MM.1S (cell line): ENCODE measurements at regions not wholly inside any gene's neighbourhood (a gene's known extent, or its start where the extent isn't known, plus 50 kb on each side); places are given as distances from the start of the nearest gene placed in this dataset.

ENCODE experiments used
- DNase-seq: peaks from one replicate; pipeline ENCODE4 v3.0.0-alpha.2; 2015
- H2AFZ ChIP-seq: fragments of 300-600 bp; sonication (generic); 2 replicates; pipeline ENCODE4 v1.6.0; 2016; ENCODE audit warnings: antibody characterized with exemption, low read length
- H3F3A ChIP-seq: fragments of 300-600 bp; sonication (generic); 2 replicates; pipeline ENCODE4 v1.6.1; 2016; ENCODE audit warnings: mild to moderate bottlenecking, antibody characterized with exemption, low read length, moderate library complexity, mixed read lengths; ENCODE audit not compliant: insufficient read depth
- H3K27ac ChIP-seq: fragments of 300-600 bp; sonication (generic); 2 replicates; pipeline ENCODE4 v1.5.1; 2016; ENCODE audit warnings: mild to moderate bottlenecking, low read length
- H3K27me3 ChIP-seq: fragments of 300-600 bp; sonication (generic); replicated peaks from 2 replicates; pipeline ENCODE4 v1.6.0; 2016; ENCODE audit warnings: low read length; ENCODE audit not compliant: insufficient read depth
- H3K36me3 ChIP-seq: fragments of 300-600 bp; sonication (generic); replicated peaks from 2 replicates; pipeline ENCODE4 v1.6.1; 2016; ENCODE audit warnings: mild to moderate bottlenecking, low read length, mixed read lengths; ENCODE audit not compliant: insufficient read depth
- H3K4me1 ChIP-seq: fragments of 300-600 bp; sonication (generic); 2 replicates; pipeline ENCODE4 v1.6.1; 2016; ENCODE audit warnings: low read length, mixed read lengths
- H3K4me2 ChIP-seq: fragments of 300-600 bp; sonication (generic); 2 replicates; pipeline ENCODE4 v1.6.0; 2016; ENCODE audit warnings: low read depth, low read length
- H3K4me3 ChIP-seq: fragments of 300-600 bp; sonication (generic); 2 replicates; pipeline ENCODE4 v1.5.1; 2016; ENCODE audit warnings: low read length, mixed read lengths
- H3K79me2 ChIP-seq: fragments of 300-600 bp; sonication (generic); 2 replicates; pipeline ENCODE4 v1.6.1; 2016; ENCODE audit warnings: mixed run types, low read length, mixed read lengths
- H3K9ac ChIP-seq: fragments of 300-600 bp; sonication (generic); 2 replicates; pipeline ENCODE4 v1.6.1; 2016; ENCODE audit warnings: low read length, mixed read lengths
- H3K9me2 ChIP-seq: fragments of 300-600 bp; sonication (generic); replicated peaks from 2 replicates; pipeline ENCODE4 v1.6.1; 2016; ENCODE audit warnings: mild to moderate bottlenecking, low read length, mixed read lengths; ENCODE audit not compliant: insufficient read depth
- H3K9me3 ChIP-seq: fragments of 300-600 bp; sonication (generic); replicated peaks from 2 replicates; pipeline ENCODE4 v1.6.1; 2016; ENCODE audit warnings: mild to moderate bottlenecking, low read length, mixed read lengths; ENCODE audit not compliant: insufficient read depth
- H4K20me1 ChIP-seq: fragments of 300-600 bp; sonication (generic); 2 replicates; pipeline ENCODE4 v1.6.1; 2016; ENCODE audit warnings: mild to moderate bottlenecking, low read length, moderate library complexity, mixed read lengths; ENCODE audit not compliant: insufficient read depth
- EZH2 ChIP-seq: fragments of 300-600 bp; sonication (generic); optimal IDR thresholded peaks from 2 replicates; pipeline ENCODE3; 2017; ENCODE audit warnings: low read depth, mild to moderate bottlenecking, antibody characterized with exemption, low read length, mixed read lengths
- EZH2phosphoT487 ChIP-seq: fragments of 300-600 bp; sonication (generic); IDR thresholded peaks from 2 replicates; pipeline ENCODE4 v1.6.1; 2018; ENCODE audit warnings: antibody characterized with exemption, low read length
- TF ChIP-seq, protein P1 (sequence below): fragments of 300-600 bp; sonication (generic); IDR thresholded peaks from 2 replicates; pipeline ENCODE4 v1.5.1; 2016; ENCODE audit warnings: antibody characterized with exemption, low read length, mixed read lengths

- Histone ChIP-seq H3K9ac (no peak overlapping the region), H3K27ac (no peak overlapping the region), H3K9me3 (no peaks in the 10 kb centered on the region), H3K9me2 (no peaks in the 10 kb centered on the region), H3K4me2 (no peak overlapping the region), H3K79me2 (no peaks in the 10 kb centered on the region), H3K4me3 (no peak overlapping the region), H2AFZ (no peak overlapping the region), H3K4me1 (no peaks in the 10 kb centered on the region), H3K36me3 (no peaks in the 10 kb centered on the region), H4K20me1 (no peaks in the 10 kb centered on the region), H3F3A (no peaks in the 10 kb centered on the region), H3K27me3 (no peaks in the 10 kb centered on the region)
- TF ChIP-seq, protein P1, sequence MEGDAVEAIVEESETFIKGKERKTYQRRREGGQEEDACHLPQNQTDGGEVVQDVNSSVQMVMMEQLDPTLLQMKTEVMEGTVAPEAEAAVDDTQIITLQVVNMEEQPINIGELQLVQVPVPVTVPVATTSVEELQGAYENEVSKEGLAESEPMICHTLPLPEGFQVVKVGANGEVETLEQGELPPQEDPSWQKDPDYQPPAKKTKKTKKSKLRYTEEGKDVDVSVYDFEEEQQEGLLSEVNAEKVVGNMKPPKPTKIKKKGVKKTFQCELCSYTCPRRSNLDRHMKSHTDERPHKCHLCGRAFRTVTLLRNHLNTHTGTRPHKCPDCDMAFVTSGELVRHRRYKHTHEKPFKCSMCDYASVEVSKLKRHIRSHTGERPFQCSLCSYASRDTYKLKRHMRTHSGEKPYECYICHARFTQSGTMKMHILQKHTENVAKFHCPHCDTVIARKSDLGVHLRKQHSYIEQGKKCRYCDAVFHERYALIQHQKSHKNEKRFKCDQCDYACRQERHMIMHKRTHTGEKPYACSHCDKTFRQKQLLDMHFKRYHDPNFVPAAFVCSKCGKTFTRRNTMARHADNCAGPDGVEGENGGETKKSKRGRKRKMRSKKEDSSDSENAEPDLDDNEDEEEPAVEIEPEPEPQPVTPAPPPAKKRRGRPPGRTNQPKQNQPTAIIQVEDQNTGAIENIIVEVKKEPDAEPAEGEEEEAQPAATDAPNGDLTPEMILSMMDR = no peak
- TF ChIP-seq EZH2 (no peak), EZH2phosphoT487 (no peak)
- DNase-seq = no peak
Observed at GRCh38 chr4:175282407-175282806, 364.2 kb downstream of the ADAM29 start.

- Histone ChIP-seq H3K4me3 (no peak overlapping the region), H3K27me3 (no peaks in the 10 kb centered on the region)
Observed at GRCh38 chr4:175290401-175290800, 372.2 kb downstream of the ADAM29 start.

DNA sequence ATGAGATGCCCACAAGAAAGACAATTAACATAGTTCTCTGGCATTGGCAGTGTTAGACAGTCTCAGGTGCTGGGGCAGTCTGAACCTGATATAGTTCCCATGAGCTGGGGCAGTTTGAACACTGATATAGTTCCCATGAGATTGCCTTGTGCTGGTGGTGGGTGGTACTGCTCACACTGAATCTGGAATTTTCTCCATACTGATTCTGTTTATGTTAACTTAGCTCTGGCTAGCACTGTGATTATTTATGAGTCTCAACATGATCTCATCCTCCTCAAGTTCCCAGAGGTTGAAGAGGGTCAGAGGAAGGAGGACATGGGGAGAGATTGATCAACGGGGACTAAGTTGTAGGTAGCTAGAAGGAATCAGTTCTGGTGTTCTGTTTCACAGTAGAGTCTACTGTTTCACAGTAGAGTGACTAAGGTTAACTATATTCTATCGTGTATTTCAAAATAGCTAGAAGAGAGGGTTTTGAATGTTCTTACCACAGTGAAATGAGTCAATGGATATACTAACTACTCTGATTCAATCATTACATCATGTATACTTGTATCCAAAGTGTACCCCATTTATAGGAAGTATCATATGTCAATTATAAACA is 379.9 kb downstream of the ADAM29 start:
- Histone ChIP-seq H3K36me3 (no peaks in the 10 kb centered on the region), H3K9me2 (no peaks in the 10 kb centered on the region), H3K9me3 (no peaks in the 10 kb centered on the region), H3K9ac (no peak overlapping the region), H4K20me1 (no peaks in the 10 kb centered on the region), H2AFZ (no peak overlapping the region), H3K4me2 (no peak overlapping the region), H3K79me2 (no peaks in the 10 kb centered on the region), H3K27ac (no peak overlapping the region), H3F3A (no peaks in the 10 kb centered on the region), H3K27me3 (no peaks in the 10 kb centered on the region), H3K4me3 (no peak overlapping the region), H3K4me1 (no peaks in the 10 kb centered on the region)
- DNase-seq = no peak
- TF ChIP-seq, protein P1 = no peak
- TF ChIP-seq EZH2phosphoT487 = no peak
- no peak for TF ChIP-seq EZH2

More at GRCh38 chr4:175290401-175290800, 372.2 kb downstream of the ADAM29 start:
- no peaks in the 10 kb centered on the region for H3K79me2 ChIP-seq
- no peak overlapping the region for H3K9ac ChIP-seq
- TF ChIP-seq, protein P1 = no peak
- TF ChIP-seq EZH2 (no peak), EZH2phosphoT487 (no peak)
- H3K4me2 ChIP-seq = no peak overlapping the region
- no peaks in the 10 kb centered on the region for H3K4me1 ChIP-seq
- no peaks in the 10 kb centered on the region for H3K36me3 ChIP-seq
- H4K20me1 ChIP-seq = no peaks in the 10 kb centered on the region
- no peaks in the 10 kb centered on the region for H3F3A ChIP-seq
- DNase-seq = no peak
- H3K27ac ChIP-seq = no peak overlapping the region
- no peaks in the 10 kb centered on the region for H3K9me3 ChIP-seq
- no peak overlapping the region for H2AFZ ChIP-seq
- no peaks in the 10 kb centered on the region for H3K9me2 ChIP-seq
